ENCODE measurements at regions not wholly inside any gene's neighbourhood (a gene's known extent, or its start where the extent isn't known, plus 50 kb on each side); places are given as distances from the start of the nearest gene placed in this dataset.

DNA sequence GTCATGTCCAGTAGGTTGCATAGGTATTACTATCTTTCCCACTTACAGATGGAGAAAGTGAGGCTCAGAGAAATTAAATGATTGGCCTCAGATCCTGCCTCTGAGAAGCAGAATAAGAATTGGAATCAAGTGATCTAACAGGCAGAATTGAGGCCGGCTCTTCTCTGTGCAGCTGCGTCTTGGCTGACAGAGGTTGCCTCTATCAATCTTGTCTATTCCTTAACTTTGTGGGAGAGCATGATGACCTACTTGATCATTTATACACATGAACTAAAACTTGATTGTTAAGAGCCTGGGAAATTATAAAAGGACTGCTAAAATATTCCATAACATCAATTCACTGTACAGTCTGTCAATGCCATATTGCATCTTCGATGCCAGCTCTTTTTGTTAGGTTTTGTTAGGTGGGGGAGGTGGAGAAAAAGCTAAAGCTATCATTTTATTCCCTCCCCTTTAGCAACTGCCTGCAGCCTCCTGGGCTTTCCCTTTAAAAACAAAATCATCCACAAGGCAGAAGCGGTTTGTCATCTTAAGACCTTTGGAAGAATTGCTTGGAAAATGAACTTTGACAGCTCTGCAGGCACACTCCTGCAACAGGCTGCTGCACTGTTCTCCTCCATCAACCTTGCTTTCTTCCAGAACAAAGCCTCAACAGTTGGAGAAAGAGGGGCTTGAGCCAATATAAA, 247.4 kb downstream of the SMARCA2 start:
- ATAC-seq, result no peak
- WGBS (ENCODE audit: low lambda C conversion rate), result 13% methylated on average over 4 of the region's 4 CpGs
- DNase-seq (ENCODE audit: low spot score), result no peak
- no peaks in the 10 kb centered on the region for H3K4me1 ChIP-seq (ENCODE audit: insufficient read depth, low read length)
- H3K36me3 ChIP-seq (replicated peaks in 1 of 2; ENCODE audit: control insufficient read depth in 1 of 2, insufficient read depth in 2 of 2, low read length in 2 of 2), result no peaks in the 10 kb centered on the region
- no TSS peak for BruUV-seq (replicated peaks)
- in situ Hi-C loops (cut with HindIII; ENCODE audit: extremely low pct_ligation_motif_present, low pct_unique_long_range_greater_than_20kb) (no loop called here), intact Hi-C loops (cut with micrococcal nuclease; ENCODE audit: unreplicated experiment) (no loop called here)
- CTCF ChIA-PET (ENCODE audit: low intra/inter-chr PET ratio, low total read pairs), result no interaction called here
- no peak overlapping the region for H3K4me3 ChIP-seq (replicated peaks in 1 of 3; ENCODE audit: insufficient read depth in 1 of 3, low read depth in 2 of 3, low read length in 3 of 3)
- no peaks in the 10 kb centered on the region for H3K9me3 ChIP-seq (ENCODE audit: low read length)
- no peak overlapping the region for H3K27ac ChIP-seq (ENCODE audit: extremely low read length, insufficient read depth, low read length)
- H3K4me2 ChIP-seq (ENCODE audit: low read depth, low read length), result no peak overlapping the region
- FAIRE-seq, result no peak
- POLR2A ChIA-PET, result no interaction called here
- H3K79me2 ChIP-seq (ENCODE audit: insufficient read depth, low read length), result no peaks in the 10 kb centered on the region
- no peak overlapping the region for H2AFZ ChIP-seq (ENCODE audit: low read length)
- H4K20me1 ChIP-seq (ENCODE audit: insufficient read depth, low read length), result no peaks in the 10 kb centered on the region
- no peak overlapping the region for H3K9ac ChIP-seq (ENCODE audit: insufficient read depth, low read depth, low read length)
- no peaks in the 10 kb centered on the region; a peak in 2 of 5 replicates for H3K27me3 ChIP-seq (ENCODE audit: control insufficient read depth in 1 of 2, insufficient read depth in 2 of 2, low read length in 2 of 2)
- TF ChIP-seq ZNF33B (CRISPR knock-in tag; IDR thresholded peaks at IDR 0.05) (no peak), ZNF749 (CRISPR knock-in tag; IDR thresholded peaks at IDR 0.05; ENCODE audit: borderline replicate concordance) (no peak), CERS6 (CRISPR knock-in tag; IDR thresholded peaks at IDR 0.05) (no peak), SP5 (CRISPR knock-in tag; IDR thresholded peaks at IDR 0.05; ENCODE audit: borderline replicate concordance, low read depth) (no peak), ZNF530 (CRISPR knock-in tag; IDR thresholded peaks at IDR 0.05; ENCODE audit: low read depth) (no peak), PHF8 (CRISPR knock-in tag; IDR thresholded peaks at IDR 0.05) (no peak), MED8 (CRISPR knock-in tag; IDR thresholded peaks at IDR 0.05; ENCODE audit: insufficient replicate concordance) (no peak), SMC3 (IDR thresholded peaks at IDR 0.05; ENCODE audit: low read length) (no peak), AGO1 (IDR thresholded peaks at IDR 0.05; ENCODE audit: low read depth, low read length, poor library complexity, severe bottlenecking) (no peak), KDM6A (CRISPR knock-in tag; IDR thresholded peaks at IDR 0.05; ENCODE audit: low read depth) (no peak), HMGXB4 (CRISPR knock-in tag; IDR thresholded peaks at IDR 0.05; ENCODE audit: borderline replicate concordance in 1 of 2, low read depth in 1 of 2) (no peak), JDP2 (CRISPR knock-in tag; IDR thresholded peaks at IDR 0.05; ENCODE audit: borderline replicate concordance) (no peak), ZFP41 (CRISPR knock-in tag; IDR thresholded peaks at IDR 0.05; ENCODE audit: borderline replicate concordance) (no peak), NKX3-1 (CRISPR knock-in tag; IDR thresholded peaks at IDR 0.05) (no peak), ZBTB21 (CRISPR knock-in tag; IDR thresholded peaks at IDR 0.05) (no peak), RFX3 (CRISPR knock-in tag; IDR thresholded peaks at IDR 0.05) (no peak)
- TF ChIP-seq, protein P1, sequence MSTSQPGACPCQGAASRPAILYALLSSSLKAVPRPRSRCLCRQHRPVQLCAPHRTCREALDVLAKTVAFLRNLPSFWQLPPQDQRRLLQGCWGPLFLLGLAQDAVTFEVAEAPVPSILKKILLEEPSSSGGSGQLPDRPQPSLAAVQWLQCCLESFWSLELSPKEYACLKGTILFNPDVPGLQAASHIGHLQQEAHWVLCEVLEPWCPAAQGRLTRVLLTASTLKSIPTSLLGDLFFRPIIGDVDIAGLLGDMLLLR (CRISPR knock-in tag; IDR thresholded peaks at IDR 0.05), result no peak
- TF ChIP-seq, protein P2, sequence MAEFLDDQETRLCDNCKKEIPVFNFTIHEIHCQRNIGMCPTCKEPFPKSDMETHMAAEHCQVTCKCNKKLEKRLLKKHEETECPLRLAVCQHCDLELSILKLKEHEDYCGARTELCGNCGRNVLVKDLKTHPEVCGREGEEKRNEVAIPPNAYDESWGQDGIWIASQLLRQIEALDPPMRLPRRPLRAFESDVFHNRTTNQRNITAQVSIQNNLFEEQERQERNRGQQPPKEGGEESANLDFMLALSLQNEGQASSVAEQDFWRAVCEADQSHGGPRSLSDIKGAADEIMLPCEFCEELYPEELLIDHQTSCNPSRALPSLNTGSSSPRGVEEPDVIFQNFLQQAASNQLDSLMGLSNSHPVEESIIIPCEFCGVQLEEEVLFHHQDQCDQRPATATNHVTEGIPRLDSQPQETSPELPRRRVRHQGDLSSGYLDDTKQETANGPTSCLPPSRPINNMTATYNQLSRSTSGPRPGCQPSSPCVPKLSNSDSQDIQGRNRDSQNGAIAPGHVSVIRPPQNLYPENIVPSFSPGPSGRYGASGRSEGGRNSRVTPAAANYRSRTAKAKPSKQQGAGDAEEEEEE (CRISPR knock-in tag; IDR thresholded peaks at IDR 0.05; ENCODE audit: borderline replicate concordance), result no peak

Measured in HepG2 (cell line).